ENCODE measurements at regions not wholly inside any gene's neighbourhood (a gene's known extent, or its start where the extent isn't known, plus 50 kb on each side); places are given as distances from the start of the nearest gene placed in this dataset.
"Not testable (repeated sequence)": the region's sequence is repeated elsewhere in the genome, so short reads cannot be mapped to it uniquely, and the experiment has no call there.

GRCh38 chr11:122023614-122024250, 92.3 kb downstream of the BLID start:
- DNase-seq (ENCODE audit: low read depth in 4 of 4, low spot score in 2 of 4) = no peak

GRCh38 chr11:122022646-122023045, 93.4 kb downstream of the BLID start:
- DNase-seq (ENCODE audit: low read depth in 4 of 4, low spot score in 2 of 4) = no peak

GRCh38 chr11:122020902-122021301, 95.1 kb downstream of the BLID start:
- no peak for DNase-seq (ENCODE audit: low read depth in 4 of 4, low spot score in 2 of 4)

GRCh38 chr11:122019908-122020694, 95.9 kb downstream of the BLID start:
- no peak for DNase-seq (ENCODE audit: low read depth in 4 of 4, low spot score in 2 of 4)

GRCh38 chr11:122007601-122008071, 108.4 kb downstream of the BLID start:
- no peak for DNase-seq (ENCODE audit: low read depth in 4 of 4, low spot score in 2 of 4)

GRCh38 chr11:122004446-122004845, 111.6 kb downstream of the BLID start:
- no peak for DNase-seq (ENCODE audit: low read depth in 4 of 4, low spot score in 2 of 4)

GRCh38 chr11:122002926-122003325, 113.1 kb downstream of the BLID start:
- DNase-seq (ENCODE audit: low read depth in 4 of 4, low spot score in 2 of 4) = no peak

- no peak for DNase-seq (ENCODE audit: low read depth in 4 of 4, low spot score in 2 of 4)
Observed at GRCh38 chr11:122002047-122002446, 114.0 kb downstream of the BLID start.

- DNase-seq (ENCODE audit: low read depth in 4 of 4, low spot score in 2 of 4) = no peak
Observed at GRCh38 chr11:121999651-122000050, 116.4 kb downstream of the BLID start.

GRCh38 chr11:121996574-121996973, 119.4 kb downstream of the BLID start:
- DNase-seq (ENCODE audit: low read depth in 4 of 4, low spot score in 2 of 4) = no peak

GRCh38 chr11:121983901-121984300, 132.1 kb downstream of the BLID start:
- no peak for DNase-seq (ENCODE audit: low read depth in 4 of 4, low spot score in 2 of 4)

GRCh38 chr11:121977914-121978313, 138.1 kb downstream of the BLID start:
- not testable (repeated sequence) for DNase-seq (ENCODE audit: low read depth in 4 of 4, low spot score in 2 of 4)

GRCh38 chr11:121968638-121969037, 147.4 kb downstream of the BLID start:
- no peak for DNase-seq (ENCODE audit: low read depth in 4 of 4, low spot score in 2 of 4)

GRCh38 chr11:121967131-121967704, 148.8 kb downstream of the BLID start:
- no peak for DNase-seq (ENCODE audit: low read depth in 4 of 4, low spot score in 2 of 4)

GRCh38 chr11:121965330-121965729, 150.7 kb downstream of the BLID start:
- DNase-seq (ENCODE audit: low read depth in 4 of 4, low spot score in 2 of 4) = no peak

- no peak for DNase-seq (ENCODE audit: low read depth in 4 of 4, low spot score in 2 of 4)
Observed at GRCh38 chr11:121964591-121964990, 151.4 kb downstream of the BLID start.

GRCh38 chr11:121963846-121964245, 152.2 kb downstream of the BLID start:
- DNase-seq (ENCODE audit: low read depth in 4 of 4, low spot score in 2 of 4) = not testable (repeated sequence)

GRCh38 chr11:121961321-121961801, 154.7 kb downstream of the BLID start:
- no peak for DNase-seq (ENCODE audit: low read depth in 4 of 4, low spot score in 2 of 4)

- no peak for DNase-seq (ENCODE audit: low read depth in 4 of 4, low spot score in 2 of 4)
Observed at GRCh38 chr11:121958971-121959325, 157.1 kb downstream of the BLID start.

- DNase-seq (ENCODE audit: low read depth in 4 of 4, low spot score in 2 of 4) = no peak
Observed at GRCh38 chr11:121958323-121958970, 157.6 kb downstream of the BLID start.

GRCh38 chr11:121953122-121953521, 162.9 kb downstream of the BLID start:
- no peak for DNase-seq (ENCODE audit: low read depth in 4 of 4, low spot score in 2 of 4)

Data from left renal cortex interstitium (tissue), 4 donors.